Esophagus squamous epithelium (tissue), 5 donors: ENCODE measurements at regions not wholly inside any gene's neighbourhood (a gene's known extent, or its start where the extent isn't known, plus 50 kb on each side); places are given as distances from the start of the nearest gene placed in this dataset.

Experiments used
- DNase-seq: peaks from one replicate; lab custom pipeline; 2025; lab: John Stamatoyannopoulos, UW
- H3K27ac ChIP-seq, 4 donors: fragments of 200-600 bp; sonication (generic); one replicate each; pipeline ENCODE4 v1.5.1; 2016 to 2019; ENCODE audit warnings: mild to moderate bottlenecking in 1 of 4
- H3K27me3 ChIP-seq, 4 donors: fragments of 200-600 bp; sonication (generic); 1 replicate in 3 of 4; 2 replicates in 1 of 4; pipeline versions ENCODE4 v1.5.1 to v1.6.0; 2017 to 2021; ENCODE audit warnings: antibody characterized with exemption in 1 of 4
- H3K36me3 ChIP-seq, 3 donors: fragments of 200-600 bp; sonication (generic); one replicate each; pipeline ENCODE4 v1.5.1; 2016 to 2019
- H3K4me1 ChIP-seq, 3 donors: fragments of 200-600 bp; sonication (generic); one replicate each; pipeline ENCODE4 v1.5.1; 2017 to 2019
- H3K4me3 ChIP-seq, 4 donors: fragments of 200-600 bp; sonication (generic); 1 replicate in 3 of 4; 2 replicates in 1 of 4; pipeline ENCODE4 v1.5.1; 2016 to 2019; ENCODE audit warnings: mild to moderate bottlenecking in 2 of 4, moderate library complexity in 1 of 4
- H3K9me3 ChIP-seq, 3 donors: fragments of 200-600 bp; sonication (generic); one replicate each; pipeline ENCODE4 v1.5.1; 2016 to 2019
- POLR2A ChIP-seq, 4 donors: fragments of 450-650 bp; IDR thresholded peaks; one replicate each; pipeline ENCODE4 v1.6.1; 2017; ENCODE audit warnings: antibody characterized with exemption in 4 of 4, mild to moderate bottlenecking in 4 of 4, moderate library complexity in 3 of 4
- WGBS, 2 donors: methylation state at CpG; one replicate each; pipeline ENCODE4 v1.1.5; 2018; 5-methylcytosine and 5-hydroxymethylcytosine counted together
- intact Hi-C: fragments of 100-400 bp; cut with DNase I; formaldehyde crosslinking; loops from one replicate; pipeline ENCODE4 v1.15.0; 2022
- TF ChIP-seq, protein P1 (sequence below), 6 experiments: fragments of 450-650 bp in 4 of 6; fragments of 200-600 bp in 2 of 6; sonication (generic) in 2 of 6; IDR thresholded peaks; one replicate each; pipeline ENCODE4 v1.5.1; 2016 to 2019; ENCODE audit warnings: antibody characterized with exemption in 6 of 6, mild to moderate bottlenecking in 4 of 6, moderate library complexity in 4 of 6
- donor health status: DM: yes; HTN: yes; CAD: no.

DNA sequence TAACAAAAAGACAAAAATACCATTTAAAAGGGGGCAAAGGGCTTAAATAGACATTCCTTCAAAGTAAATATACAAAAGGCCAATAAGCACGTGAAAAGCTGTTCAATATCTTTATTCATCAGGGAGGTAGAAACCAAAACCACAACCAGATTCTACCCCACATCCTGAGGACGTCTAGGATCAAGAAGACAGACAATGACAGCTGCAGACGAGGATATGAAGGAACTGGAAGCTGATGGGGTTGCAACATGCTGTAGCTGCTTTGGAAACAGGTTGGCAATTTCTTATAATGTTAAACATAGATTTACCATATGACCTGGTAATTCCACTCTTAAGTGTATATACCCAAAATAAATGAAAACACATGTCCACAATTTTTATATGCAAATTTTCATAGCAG, 85.1 kb upstream of the C14orf180 start:
- Histone ChIP-seq H3K4me3 (no peak overlapping the region), H3K9me3 (peaks cover 0 to 7% (median 4%) of the 10 kb centered on the region in 3 donors), H3K27me3 (peaks cover 0 to 16% (median 0%) of the 10 kb centered on the region in 4 donors), H3K36me3 (no peaks in the 10 kb centered on the region), H3K4me1 (no peaks in the 10 kb centered on the region), H3K27ac (no peak overlapping the region)
- WGBS, 2 donors = 29 to 39% methylated on average over 3 of the region's 3 CpGs
- intact Hi-C loops = no loop called here
- TF ChIP-seq POLR2A (IDR thresholded peaks at IDR 0.05) = no peak
- TF ChIP-seq, protein P1, sequence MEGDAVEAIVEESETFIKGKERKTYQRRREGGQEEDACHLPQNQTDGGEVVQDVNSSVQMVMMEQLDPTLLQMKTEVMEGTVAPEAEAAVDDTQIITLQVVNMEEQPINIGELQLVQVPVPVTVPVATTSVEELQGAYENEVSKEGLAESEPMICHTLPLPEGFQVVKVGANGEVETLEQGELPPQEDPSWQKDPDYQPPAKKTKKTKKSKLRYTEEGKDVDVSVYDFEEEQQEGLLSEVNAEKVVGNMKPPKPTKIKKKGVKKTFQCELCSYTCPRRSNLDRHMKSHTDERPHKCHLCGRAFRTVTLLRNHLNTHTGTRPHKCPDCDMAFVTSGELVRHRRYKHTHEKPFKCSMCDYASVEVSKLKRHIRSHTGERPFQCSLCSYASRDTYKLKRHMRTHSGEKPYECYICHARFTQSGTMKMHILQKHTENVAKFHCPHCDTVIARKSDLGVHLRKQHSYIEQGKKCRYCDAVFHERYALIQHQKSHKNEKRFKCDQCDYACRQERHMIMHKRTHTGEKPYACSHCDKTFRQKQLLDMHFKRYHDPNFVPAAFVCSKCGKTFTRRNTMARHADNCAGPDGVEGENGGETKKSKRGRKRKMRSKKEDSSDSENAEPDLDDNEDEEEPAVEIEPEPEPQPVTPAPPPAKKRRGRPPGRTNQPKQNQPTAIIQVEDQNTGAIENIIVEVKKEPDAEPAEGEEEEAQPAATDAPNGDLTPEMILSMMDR (IDR thresholded peaks at IDR 0.05) = no peak
- no peak for DNase-seq

DNA sequence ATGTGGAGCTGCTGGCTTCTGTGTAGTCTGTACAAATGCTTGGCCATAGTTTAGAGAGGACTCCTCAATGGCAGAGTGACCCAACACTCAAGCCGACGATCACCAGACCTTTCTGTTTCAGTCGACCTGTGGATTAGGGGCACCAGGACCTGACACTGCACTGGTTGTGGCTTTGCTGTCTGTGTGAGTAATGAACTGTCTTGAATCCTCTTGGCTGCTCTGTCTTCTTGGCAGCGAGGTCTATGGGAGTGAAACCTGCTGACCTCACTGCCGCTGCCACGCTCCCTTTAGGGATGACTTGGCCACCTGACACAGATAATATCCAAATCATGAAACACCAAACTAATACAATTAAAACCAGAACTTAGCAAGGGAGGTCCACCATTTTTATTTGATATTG, 83.5 kb upstream of the C14orf180 start:
- H3K4me1 ChIP-seq = no peaks in the 10 kb centered on the region
- WGBS, 2 donors = 61 to 90% methylated on average over 2 to 5 of the region's 6 CpGs
- peaks cover 0 to 14% (median 0%) of the 10 kb centered on the region in 4 donors for H3K27me3 ChIP-seq
- H3K27ac ChIP-seq = no peak overlapping the region
- no peak overlapping the region for H3K4me3 ChIP-seq
- H3K9me3 ChIP-seq = peaks cover 0 to 7% (median 4%) of the 10 kb centered on the region in 3 donors
- H3K36me3 ChIP-seq = no peaks in the 10 kb centered on the region
- no peak for DNase-seq
- TF ChIP-seq, protein P1 (IDR thresholded peaks at IDR 0.05) = no peak
- TF ChIP-seq POLR2A (IDR thresholded peaks at IDR 0.05) = no peak
- intact Hi-C loops = no loop called here

DNA sequence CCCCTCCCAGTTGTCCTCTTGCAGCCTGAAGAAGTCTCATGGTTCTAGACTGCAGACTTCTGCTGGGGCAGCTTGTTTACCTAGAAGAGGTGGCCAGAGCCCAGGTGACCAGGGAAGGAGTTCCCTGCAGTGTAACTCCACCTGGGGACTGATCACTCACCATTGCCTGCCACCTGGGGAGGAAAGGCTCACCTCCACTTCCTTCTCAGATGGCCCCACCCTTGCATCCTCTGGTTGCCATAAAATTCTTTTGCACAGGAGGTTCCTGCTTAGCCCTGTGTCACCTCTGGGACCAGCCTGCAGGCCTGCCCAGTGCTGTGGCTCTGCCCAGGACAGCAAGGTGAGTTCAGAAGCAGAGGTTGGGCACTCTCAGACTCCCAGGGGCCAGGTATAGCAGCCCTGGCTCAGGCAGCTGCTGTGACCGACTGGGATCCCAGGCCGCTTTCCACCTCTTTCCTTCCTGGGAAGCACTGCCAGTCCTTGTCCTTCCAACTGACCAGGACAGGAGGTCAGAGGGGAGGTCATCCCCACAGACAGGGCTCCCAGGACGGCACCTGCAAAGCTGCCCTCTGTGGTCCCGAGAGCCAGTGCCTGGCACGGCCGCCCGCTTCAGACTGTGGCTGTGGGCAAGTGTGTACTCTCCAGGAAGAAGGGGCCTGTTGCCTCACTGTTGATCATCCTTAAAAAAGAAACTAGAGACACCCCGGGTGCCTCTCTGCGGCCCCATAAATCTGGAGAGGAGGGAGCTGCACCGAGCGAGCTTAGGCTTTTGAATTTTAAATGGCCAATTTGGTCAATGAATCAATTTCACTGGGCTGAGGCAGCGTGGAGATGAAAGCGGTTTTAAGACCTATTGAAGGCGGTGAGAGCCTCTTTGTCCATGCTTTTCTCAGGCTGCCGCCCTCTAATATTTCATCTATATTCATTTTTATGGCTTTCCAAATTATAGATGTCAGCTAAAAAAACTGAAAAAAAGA, 79.5 kb upstream of the C14orf180 start:
- intact Hi-C loops = no loop called here
- TF ChIP-seq POLR2A (IDR thresholded peaks at IDR 0.05) = no peak
- TF ChIP-seq, protein P1 (IDR thresholded peaks at IDR 0.05) = no peak
- Histone ChIP-seq H3K4me3 (no peak overlapping the region), H3K27ac (no peak overlapping the region), H3K4me1 (no peaks in the 10 kb centered on the region), H3K27me3 (peaks cover 0 to 27% (median 0%) of the 10 kb centered on the region in 4 donors), H3K9me3 (peaks cover 0 to 21% (median 16%) of the 10 kb centered on the region in 3 donors), H3K36me3 (no peaks in the 10 kb centered on the region)
- DNase-seq = no peak
- 76 to 79% methylated on average over 8 to 10 of the region's 15 CpGs for WGBS, 2 donors

DNA sequence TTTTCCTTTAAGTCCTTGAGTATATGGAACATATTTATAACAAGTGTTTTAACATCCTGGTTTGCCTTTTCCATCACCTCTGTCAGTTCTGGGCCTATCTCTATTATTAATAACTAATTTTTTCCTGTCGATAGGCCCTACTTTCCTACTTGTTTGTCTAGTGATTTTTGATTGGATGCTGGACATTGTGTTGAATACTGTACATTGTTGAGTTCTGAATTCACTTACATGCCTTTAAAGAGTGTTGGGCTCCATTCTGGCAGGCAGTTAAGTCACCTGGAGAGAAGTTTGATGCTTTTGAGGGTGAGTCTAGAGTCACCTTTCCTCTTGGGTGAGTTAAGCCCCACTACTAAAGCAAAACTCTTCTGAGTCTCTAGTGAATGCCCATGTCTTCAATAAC, 77.5 kb upstream of the C14orf180 start:
- TF ChIP-seq POLR2A (IDR thresholded peaks at IDR 0.05) = no peak
- TF ChIP-seq, protein P1 (IDR thresholded peaks at IDR 0.05) = no peak
- no peaks in the 10 kb centered on the region for H3K4me1 ChIP-seq
- 90 to 100% methylated on average over 1 of the region's 1 CpG for WGBS, 2 donors
- peaks cover 0 to 39% (median 0%) of the 10 kb centered on the region in 4 donors for H3K27me3 ChIP-seq
- H3K36me3 ChIP-seq = no peaks in the 10 kb centered on the region
- H3K4me3 ChIP-seq = no peak overlapping the region
- H3K27ac ChIP-seq = no peak overlapping the region
- intact Hi-C loops = no loop called here
- no peak for DNase-seq
- peaks cover 0 to 17% (median 8%) of the 10 kb centered on the region in 3 donors for H3K9me3 ChIP-seq

DNA sequence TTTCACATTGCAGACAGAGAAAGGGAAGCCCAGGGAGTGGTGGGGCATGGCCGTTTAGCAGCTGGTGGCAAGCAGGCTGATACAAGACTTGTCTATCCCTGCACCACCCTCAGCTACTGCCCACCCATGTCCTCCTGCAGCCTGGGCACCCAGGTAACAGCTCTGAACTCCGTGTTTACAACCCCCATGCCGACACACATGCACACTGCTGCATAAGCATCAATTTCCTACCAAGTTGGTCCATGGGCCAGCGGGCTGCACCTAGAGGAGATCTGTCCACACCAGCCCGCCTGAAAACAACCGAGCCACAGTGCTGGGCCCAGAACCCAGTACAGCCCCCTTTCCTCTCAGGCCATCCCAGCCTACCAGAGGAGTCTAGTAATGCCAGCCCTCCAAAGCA, 75.9 kb upstream of the C14orf180 start:
- peaks cover 0 to 47% (median 0%) of the 10 kb centered on the region in 4 donors for H3K27me3 ChIP-seq
- peaks cover 0 to 17% (median 8%) of the 10 kb centered on the region in 3 donors for H3K9me3 ChIP-seq
- no peak for DNase-seq
- WGBS, 2 donors = 60 to 81% methylated on average over 1 to 5 of the region's 6 CpGs
- TF ChIP-seq POLR2A (IDR thresholded peaks at IDR 0.05) = no peak
- TF ChIP-seq, protein P1 (IDR thresholded peaks at IDR 0.05) = no peak
- intact Hi-C loops = no loop called here
- H3K27ac ChIP-seq = no peak overlapping the region
- no peaks in the 10 kb centered on the region for H3K4me1 ChIP-seq
- no peak overlapping the region for H3K4me3 ChIP-seq
- no peaks in the 10 kb centered on the region for H3K36me3 ChIP-seq
